Osteoblast (primary cell): ENCODE measurements at regions not wholly inside any gene's neighbourhood (a gene's known extent, or its start where the extent isn't known, plus 50 kb on each side); places are given as distances from the start of the nearest gene placed in this dataset.

Source experiments
- DNase-seq: peaks from one replicate; pipeline ENCODE4 v3.0.0; 2011; ENCODE audit warnings: low spot score, mixed read lengths; ENCODE audit not compliant: insufficient read length; ENCODE audit errors: missing footprints
- H2AFZ ChIP-seq: 2 replicates; pipeline ENCODE4 v1.6.0; 2011; ENCODE audit warnings: mild to moderate bottlenecking, low read length
- H3K27ac ChIP-seq: 2 replicates; pipeline ENCODE4 v1.5.1; 2011; ENCODE audit warnings: mild to moderate bottlenecking, low read depth, low read length, moderate library complexity
- H3K27me3 ChIP-seq: 2 replicates; pipeline ENCODE4 v1.6.0; 2012; ENCODE audit warnings: mild to moderate bottlenecking, control low read depth, inconsistent platforms, low read length, moderate library complexity; ENCODE audit not compliant: insufficient read depth
- H3K36me3 ChIP-seq: 2 replicates; pipeline ENCODE4 v1.5.1; 2011; ENCODE audit warnings: mild to moderate bottlenecking, low read length, control low read depth, moderate library complexity; ENCODE audit not compliant: insufficient read depth
- H3K4me1 ChIP-seq: 2 replicates; pipeline ENCODE4 v1.5.1; 2011; ENCODE audit warnings: mild to moderate bottlenecking, low read length, control low read depth, moderate library complexity; ENCODE audit not compliant: insufficient read depth
- H3K4me2 ChIP-seq: 2 replicates; pipeline ENCODE4 v1.6.0; 2011; ENCODE audit warnings: mild to moderate bottlenecking, low read length; ENCODE audit not compliant: insufficient read depth
- H3K4me3 ChIP-seq: fragments of 200-600 bp; sonication (generic); 3 replicates; pipeline ENCODE4 v1.5.1; 2012; ENCODE audit warnings: mild to moderate bottlenecking, low read length, inconsistent platforms; ENCODE audit not compliant: insufficient read depth
- H3K79me2 ChIP-seq: 2 replicates; pipeline ENCODE4 v1.6.0; 2012; ENCODE audit warnings: mild to moderate bottlenecking, low read length, control low read depth, inconsistent platforms; ENCODE audit not compliant: insufficient read depth
- H3K9me3 ChIP-seq: 2 replicates; pipeline ENCODE4 v1.5.1; 2011; ENCODE audit warnings: low read depth, low read length, control low read depth
- H4K20me1 ChIP-seq: 2 replicates; pipeline ENCODE4 v1.6.0; 2012; ENCODE audit warnings: mild to moderate bottlenecking, low read length, control low read depth; ENCODE audit not compliant: insufficient read depth
- TF ChIP-seq, protein P1 (sequence below): IDR thresholded peaks from 2 replicates; pipeline ENCODE4 v1.5.1; 2011; ENCODE audit warnings: mild to moderate bottlenecking, low read depth, low read length, moderate library complexity; ENCODE audit errors: extremely low read depth

DNA sequence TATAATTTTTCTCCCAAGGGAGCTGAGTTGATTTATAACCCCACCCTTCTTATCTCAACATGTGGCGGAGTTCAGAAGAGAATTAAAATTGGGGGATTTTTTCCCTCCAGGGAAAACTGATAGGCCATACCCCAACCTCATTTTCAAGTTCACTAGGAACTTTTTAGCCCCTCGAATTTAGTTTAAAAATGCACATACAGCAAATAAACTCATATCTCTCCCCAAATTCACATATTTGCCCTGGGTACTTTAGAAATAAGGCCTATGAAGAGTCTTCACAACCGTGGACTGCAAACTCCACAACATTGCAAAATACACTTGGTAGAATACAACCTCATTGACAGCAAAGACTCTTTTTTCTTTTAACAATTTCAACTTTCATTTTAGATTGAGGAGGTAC, 206.7 kb upstream of the LEF1 start:
- Histone ChIP-seq H3K36me3 (no peaks in the 10 kb centered on the region), H2AFZ (no peak overlapping the region), H3K9me3 (no peaks in the 10 kb centered on the region), H4K20me1 (no peaks in the 10 kb centered on the region), H3K27me3 (peaks cover 18% of the 10 kb centered on the region), H3K27ac (no peak overlapping the region), H3K4me3 (no peak overlapping the region), H3K4me1 (no peaks in the 10 kb centered on the region), H3K79me2 (no peaks in the 10 kb centered on the region), H3K4me2 (no peak overlapping the region)
- no peak for DNase-seq
- TF ChIP-seq, protein P1, sequence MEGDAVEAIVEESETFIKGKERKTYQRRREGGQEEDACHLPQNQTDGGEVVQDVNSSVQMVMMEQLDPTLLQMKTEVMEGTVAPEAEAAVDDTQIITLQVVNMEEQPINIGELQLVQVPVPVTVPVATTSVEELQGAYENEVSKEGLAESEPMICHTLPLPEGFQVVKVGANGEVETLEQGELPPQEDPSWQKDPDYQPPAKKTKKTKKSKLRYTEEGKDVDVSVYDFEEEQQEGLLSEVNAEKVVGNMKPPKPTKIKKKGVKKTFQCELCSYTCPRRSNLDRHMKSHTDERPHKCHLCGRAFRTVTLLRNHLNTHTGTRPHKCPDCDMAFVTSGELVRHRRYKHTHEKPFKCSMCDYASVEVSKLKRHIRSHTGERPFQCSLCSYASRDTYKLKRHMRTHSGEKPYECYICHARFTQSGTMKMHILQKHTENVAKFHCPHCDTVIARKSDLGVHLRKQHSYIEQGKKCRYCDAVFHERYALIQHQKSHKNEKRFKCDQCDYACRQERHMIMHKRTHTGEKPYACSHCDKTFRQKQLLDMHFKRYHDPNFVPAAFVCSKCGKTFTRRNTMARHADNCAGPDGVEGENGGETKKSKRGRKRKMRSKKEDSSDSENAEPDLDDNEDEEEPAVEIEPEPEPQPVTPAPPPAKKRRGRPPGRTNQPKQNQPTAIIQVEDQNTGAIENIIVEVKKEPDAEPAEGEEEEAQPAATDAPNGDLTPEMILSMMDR, result no peak

DNA sequence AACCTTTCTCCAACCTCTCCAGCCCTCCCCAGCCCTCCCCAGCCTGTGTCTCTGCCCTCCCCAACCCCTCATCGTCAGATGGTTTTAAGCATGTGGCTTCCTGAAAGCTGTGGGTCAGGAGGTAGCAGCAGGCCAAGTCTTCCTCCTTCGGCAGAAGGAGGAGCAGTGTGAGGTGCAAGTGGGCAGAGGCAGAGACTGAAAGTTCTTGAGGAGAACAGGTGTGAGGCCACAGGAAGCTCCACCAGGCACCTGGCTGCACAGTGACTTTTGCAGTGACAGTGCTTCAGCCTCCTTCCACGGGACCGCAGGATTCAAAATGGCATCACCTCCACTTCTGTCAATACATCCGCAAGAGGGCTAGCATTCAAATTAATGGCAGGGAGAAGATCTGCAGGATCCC, 203.9 kb upstream of the LEF1 start:
- peaks cover 2% of the 10 kb centered on the region for H3K4me1 ChIP-seq
- H3K36me3 ChIP-seq, result no peaks in the 10 kb centered on the region
- H3K4me2 ChIP-seq, result no peak overlapping the region
- no peak overlapping the region for H2AFZ ChIP-seq
- no peak overlapping the region for H3K27ac ChIP-seq
- no peak overlapping the region for H3K4me3 ChIP-seq
- peaks cover 25% of the 10 kb centered on the region for H3K27me3 ChIP-seq
- H3K9me3 ChIP-seq, result no peaks in the 10 kb centered on the region
- H4K20me1 ChIP-seq, result no peaks in the 10 kb centered on the region
- TF ChIP-seq, protein P1, result no peak
- DNase-seq, result no peak
- no peaks in the 10 kb centered on the region for H3K79me2 ChIP-seq

DNA sequence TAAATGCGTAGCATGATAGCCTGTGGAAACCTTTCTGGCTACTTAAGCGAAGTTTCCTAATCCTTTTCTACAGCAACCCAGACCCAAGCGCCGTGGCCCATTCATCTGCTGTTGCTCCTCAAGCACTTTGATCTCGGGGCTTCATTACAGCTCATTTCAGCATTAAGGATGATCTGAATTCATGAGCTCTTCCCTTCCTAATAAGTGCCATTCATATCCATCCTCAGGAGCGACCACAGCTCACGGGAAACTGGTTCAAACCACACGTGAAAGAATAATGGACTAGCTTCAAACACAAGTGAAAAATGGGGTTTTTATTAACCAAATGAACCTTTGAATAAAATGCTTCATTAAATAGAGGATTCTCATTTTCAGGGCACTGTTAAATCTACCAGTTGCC, 202.6 kb upstream of the LEF1 start:
- Histone ChIP-seq H3K27me3 (peaks cover 25% of the 10 kb centered on the region), H3K36me3 (no peaks in the 10 kb centered on the region)

GRCh38 chr4:108370291-108371141, 201.8 kb upstream of the LEF1 start:
- TF ChIP-seq, protein P1, result no peak
- Histone ChIP-seq H3K27me3 (peaks cover 25% of the 10 kb centered on the region), H3K4me1 (peaks cover 2% of the 10 kb centered on the region), H3K36me3 (no peaks in the 10 kb centered on the region), H3K4me3 (peak overlapping the region; percentile 27), H3K9me3 (no peaks in the 10 kb centered on the region), H3K4me2 (peak overlapping the region; percentile 55), H4K20me1 (no peaks in the 10 kb centered on the region), H2AFZ (peak overlapping the region; percentile 60), H3K27ac (no peak overlapping the region), H3K79me2 (no peaks in the 10 kb centered on the region)
- DNase-seq, result no peak

More for the DNA sequence above, 202.6 kb upstream of the LEF1 start:
- peaks cover 2% of the 10 kb centered on the region for H3K4me1 ChIP-seq
- no peak overlapping the region for H3K4me3 ChIP-seq
- H3K9me3 ChIP-seq, result no peaks in the 10 kb centered on the region
- H2AFZ ChIP-seq, result no peak overlapping the region
- no peak overlapping the region for H3K4me2 ChIP-seq
- TF ChIP-seq, protein P1, result no peak
- H3K27ac ChIP-seq, result no peak overlapping the region
- no peak for DNase-seq
- no peaks in the 10 kb centered on the region for H3K79me2 ChIP-seq
- H4K20me1 ChIP-seq, result no peaks in the 10 kb centered on the region
